ENCODE measurements at regions not wholly inside any gene's neighbourhood (a gene's known extent, or its start where the extent isn't known, plus 50 kb on each side); places are given as distances from the start of the nearest gene placed in this dataset.

GRCh38 chr13:104372095-104372655, 1306.0 kb upstream of the SLC10A2 start:
- no peak for DNase-seq (ENCODE audit: low read depth)
- no peak overlapping the region for H3K4me3 ChIP-seq (ENCODE audit: control insufficient read depth, low read depth, low read length)
- no peak for TF ChIP-seq CTCF (IDR thresholded peaks at IDR 0.05; ENCODE audit: control insufficient read depth, insufficient read depth, low read depth, low read length, missing control alignments)

GRCh38 chr13:104365430-104365829, 1299.2 kb upstream of the SLC10A2 start:
- DNase-seq (ENCODE audit: low read depth) = no peak
- no peak for TF ChIP-seq CTCF (IDR thresholded peaks at IDR 0.05; ENCODE audit: control insufficient read depth, insufficient read depth, low read depth, low read length, missing control alignments)
- H3K4me3 ChIP-seq (ENCODE audit: control insufficient read depth, low read depth, low read length) = no peak overlapping the region

- no peak overlapping the region for H3K4me3 ChIP-seq (ENCODE audit: control insufficient read depth, low read depth, low read length)
- no peak for TF ChIP-seq CTCF (IDR thresholded peaks at IDR 0.05; ENCODE audit: control insufficient read depth, insufficient read depth, low read depth, low read length, missing control alignments)
- no peak for DNase-seq (ENCODE audit: low read depth)
These were observed 1291.6 kb upstream of the SLC10A2 start for GRCh38 chr13:104357672-104358354.

DNA sequence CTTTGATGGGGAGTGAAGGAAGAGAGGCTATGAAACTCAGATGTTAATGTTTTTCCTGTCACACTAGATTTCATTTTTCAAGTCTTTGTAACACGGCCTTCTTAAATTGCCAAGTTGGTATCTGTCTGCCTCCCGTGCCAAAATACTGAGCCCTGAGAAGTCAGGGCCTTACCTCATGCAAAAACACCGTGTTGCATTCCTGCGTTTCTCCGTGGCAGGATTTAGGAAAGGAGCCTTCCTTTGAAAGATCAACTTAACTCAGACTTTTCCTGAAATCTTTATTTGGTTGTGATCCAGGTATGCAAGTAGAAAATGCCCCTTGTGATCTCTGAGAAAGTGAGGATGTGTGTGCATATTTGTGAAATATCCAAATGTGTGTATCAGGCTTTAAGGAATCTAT, 1291.0 kb upstream of the SLC10A2 start:
- H3K4me3 ChIP-seq (ENCODE audit: control insufficient read depth, low read depth, low read length) = no peak overlapping the region
- no peak for DNase-seq (ENCODE audit: low read depth)
- TF ChIP-seq CTCF (IDR thresholded peaks at IDR 0.05; ENCODE audit: control insufficient read depth, insufficient read depth, low read depth, low read length, missing control alignments) = no peak

DNA sequence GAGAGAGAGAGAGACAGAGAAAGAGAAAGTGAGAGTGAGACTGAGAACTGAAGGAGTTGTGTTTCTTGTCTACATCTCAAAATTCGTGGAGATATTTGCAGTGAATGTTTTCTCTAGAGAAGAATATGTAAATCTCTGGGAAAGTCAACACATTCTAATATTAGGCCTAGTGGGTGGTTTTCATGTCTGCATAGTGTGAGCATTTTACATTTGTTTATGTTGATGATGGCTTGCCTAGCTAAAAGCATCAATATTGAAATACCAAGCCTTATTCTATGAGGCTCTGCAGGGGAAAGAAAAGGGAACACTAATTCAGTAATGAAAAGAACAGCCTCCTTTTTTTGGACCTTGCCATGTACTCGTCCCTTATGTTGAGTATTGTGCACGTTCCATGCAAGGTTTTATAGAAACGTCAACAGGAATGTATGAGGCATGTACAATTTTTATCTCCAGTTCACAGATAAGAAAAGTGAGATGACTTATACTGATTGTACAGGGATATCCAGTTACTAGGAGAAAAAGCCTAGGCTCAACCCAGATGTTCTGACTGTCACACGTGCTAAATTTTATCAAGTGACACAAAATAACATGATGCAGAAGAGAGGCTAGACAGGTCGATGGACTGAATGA, 1288.9 kb upstream of the SLC10A2 start:
- no peak for TF ChIP-seq CTCF (IDR thresholded peaks at IDR 0.05; ENCODE audit: control insufficient read depth, insufficient read depth, low read depth, low read length, missing control alignments)
- H3K4me3 ChIP-seq (ENCODE audit: control insufficient read depth, low read depth, low read length) = no peak overlapping the region
- no peak for DNase-seq (ENCODE audit: low read depth)

DNA sequence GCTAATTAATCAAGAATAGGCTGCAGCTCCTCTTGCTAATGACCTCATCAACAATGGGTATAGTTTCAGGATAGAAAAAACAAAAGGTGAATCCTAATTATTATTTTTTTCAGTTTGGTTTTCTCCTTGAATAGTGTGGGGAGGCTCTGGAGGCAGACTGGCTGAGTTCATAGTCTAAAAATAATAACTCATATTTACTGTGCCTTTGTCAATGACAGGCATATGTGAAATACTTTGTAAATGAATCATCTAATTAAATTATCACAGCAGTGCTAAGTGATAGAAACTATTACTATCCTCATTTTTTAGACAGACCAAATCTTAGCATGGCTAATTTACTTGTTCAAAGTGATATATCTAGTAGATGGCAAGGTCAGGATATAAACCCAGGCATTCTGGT, 1261.0 kb upstream of the SLC10A2 start:
- no peak for TF ChIP-seq CTCF (IDR thresholded peaks at IDR 0.05; ENCODE audit: control insufficient read depth, insufficient read depth, low read depth, low read length, missing control alignments)
- DNase-seq (ENCODE audit: low read depth) = no peak
- no peak overlapping the region for H3K4me3 ChIP-seq (ENCODE audit: control insufficient read depth, low read depth, low read length)

Data from AG09309 (cell line).